Neural crest cell (in vitro differentiated cells): ENCODE measurements at regions not wholly inside any gene's neighbourhood (a gene's known extent, or its start where the extent isn't known, plus 50 kb on each side); places are given as distances from the start of the nearest gene placed in this dataset.

Experiments used
- DNase-seq: peaks from one replicate; pipeline ENCODE4 v3.0.0; 2021; ENCODE audit warnings: low read depth, mixed read lengths, low spot score
- H3K27ac Mint-ChIP-seq: one replicate; pipeline ENCODE4 v1.8.0; 2021; ENCODE audit warnings: mild to moderate bottlenecking, mixed read lengths; ENCODE audit not compliant: unreplicated experiment
- H3K27me3 Mint-ChIP-seq: 2 replicates; pipeline ENCODE4 v1.8.0; 2021; ENCODE audit warnings: low read depth, mild to moderate bottlenecking, mixed read lengths
- H3K36me3 Mint-ChIP-seq: 2 replicates; pipeline ENCODE4 v1.8.0; 2021; ENCODE audit warnings: low read depth, mild to moderate bottlenecking, mixed read lengths
- H3K4me1 Mint-ChIP-seq: 2 replicates; pipeline ENCODE4 v1.8.0; 2021; ENCODE audit warnings: mixed read lengths
- H3K4me3 Mint-ChIP-seq: one replicate; pipeline ENCODE4 v1.8.0; 2021; ENCODE audit warnings: mild to moderate bottlenecking, mixed read lengths
- H3K9me3 Mint-ChIP-seq: 2 replicates; pipeline ENCODE4 v1.8.0; 2021; ENCODE audit warnings: mixed read lengths
- CTCF ChIP-seq: fragments of 200-600 bp; sonication (generic); conservative IDR thresholded peaks from 2 replicates; pipeline ENCODE4 v1.5.0; 2021; ENCODE audit warnings: antibody characterized with exemption, mild to moderate bottlenecking

- DNase-seq = no peak
- peaks cover 35% of the 10 kb centered on the region for H3K4me1 Mint-ChIP-seq
- H3K4me3 Mint-ChIP-seq = no peak overlapping the region
- H3K27ac Mint-ChIP-seq = peak overlapping the region; percentile 52
- H3K27me3 Mint-ChIP-seq = no peaks in the 10 kb centered on the region
- H3K36me3 Mint-ChIP-seq = no peaks in the 10 kb centered on the region
- peaks cover 7% of the 10 kb centered on the region for H3K9me3 Mint-ChIP-seq
- no peak for TF ChIP-seq CTCF
These were observed 90.4 kb upstream of the RBMS1 start for GRCh38 chr2:160583813-160584537.

DNA sequence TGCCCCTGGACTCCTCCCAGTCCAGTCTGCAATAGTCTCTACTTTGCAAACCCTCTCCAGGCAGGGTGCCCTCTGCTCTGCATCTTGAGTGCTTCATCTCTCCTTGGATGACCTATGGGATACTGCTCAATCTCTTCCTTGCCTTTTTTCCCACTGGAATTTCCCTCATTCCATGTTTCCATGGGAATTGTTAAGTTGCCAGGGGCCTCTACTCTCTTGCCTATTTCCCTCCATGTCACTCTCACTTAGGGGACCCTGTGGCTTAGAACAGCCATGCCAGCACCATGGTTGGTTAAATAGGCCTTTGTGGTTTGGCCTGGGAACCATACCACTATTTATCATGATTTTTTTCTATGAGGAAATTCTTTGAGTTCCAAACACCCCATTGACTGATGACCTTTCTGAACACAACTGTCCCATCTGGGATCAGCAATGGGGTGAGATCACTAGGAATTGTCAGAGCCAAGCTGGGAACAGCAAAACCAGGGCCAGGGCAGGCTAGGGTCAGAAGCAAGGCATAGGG lies 91.4 kb upstream of the RBMS1 start:
- H3K27me3 Mint-ChIP-seq = no peaks in the 10 kb centered on the region
- H3K4me1 Mint-ChIP-seq = peaks cover 35% of the 10 kb centered on the region
- peaks cover 3% of the 10 kb centered on the region for H3K36me3 Mint-ChIP-seq
- no peak for DNase-seq
- no peak overlapping the region for H3K4me3 Mint-ChIP-seq
- H3K27ac Mint-ChIP-seq = no peak overlapping the region
- H3K9me3 Mint-ChIP-seq = peaks cover 10% of the 10 kb centered on the region
- no peak for TF ChIP-seq CTCF

DNA sequence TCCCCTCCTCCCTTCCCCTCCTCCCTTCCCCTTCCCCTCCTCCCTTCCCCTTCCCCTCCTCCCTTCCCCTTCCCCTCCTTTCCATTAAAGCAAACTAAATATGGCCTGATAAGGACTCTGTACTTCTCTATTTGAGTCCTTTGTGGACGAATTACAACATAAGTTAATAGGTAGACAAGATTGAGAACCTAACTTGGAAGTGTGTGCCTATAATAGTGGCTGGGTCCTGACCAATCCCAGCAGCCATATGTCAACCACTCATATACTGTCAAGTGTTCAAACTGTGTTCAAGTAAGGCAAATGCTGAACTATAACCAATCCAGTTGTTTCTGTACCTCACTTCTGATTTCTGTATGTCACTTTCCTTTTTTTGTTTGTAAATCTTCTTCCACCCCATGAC lies 97.1 kb upstream of the RBMS1 start:
- H3K36me3 Mint-ChIP-seq = peaks cover 18% of the 10 kb centered on the region
- H3K27me3 Mint-ChIP-seq = no peaks in the 10 kb centered on the region
- DNase-seq = no peak
- H3K9me3 Mint-ChIP-seq = peaks cover 25% of the 10 kb centered on the region
- peaks cover 4% of the 10 kb centered on the region for H3K4me1 Mint-ChIP-seq
- H3K27ac Mint-ChIP-seq = no peak overlapping the region
- no peak overlapping the region for H3K4me3 Mint-ChIP-seq
- TF ChIP-seq CTCF = no peak

GRCh38 chr2:160592401-160592800 lies 98.8 kb upstream of the RBMS1 start:
- peaks cover 20% of the 10 kb centered on the region for H3K9me3 Mint-ChIP-seq
- no peak for DNase-seq
- peaks cover 18% of the 10 kb centered on the region for H3K36me3 Mint-ChIP-seq
- no peaks in the 10 kb centered on the region for H3K4me1 Mint-ChIP-seq
- no peaks in the 10 kb centered on the region for H3K27me3 Mint-ChIP-seq
- TF ChIP-seq CTCF = no peak
- H3K4me3 Mint-ChIP-seq = no peak overlapping the region
- no peak overlapping the region for H3K27ac Mint-ChIP-seq

DNA sequence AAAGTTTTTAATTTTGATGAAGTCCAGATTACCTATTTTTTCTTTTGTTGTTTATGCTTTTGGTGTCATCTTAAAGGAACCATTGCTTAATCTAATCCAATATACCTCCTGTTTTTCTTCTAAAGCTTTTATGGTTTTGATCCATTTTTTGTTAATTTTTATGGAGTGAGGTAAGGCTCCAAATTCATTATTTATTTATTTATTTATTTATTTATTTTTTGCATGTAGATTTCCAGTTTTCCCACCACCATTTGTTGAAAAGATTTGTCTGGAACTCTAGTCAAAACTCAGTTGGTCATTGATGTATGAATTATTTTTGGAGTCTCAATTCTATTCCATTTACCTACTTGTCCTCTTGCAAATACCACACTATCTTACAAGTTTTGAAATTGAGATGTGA lies 99.4 kb upstream of the RBMS1 start:
- no peak for TF ChIP-seq CTCF
- H3K27me3 Mint-ChIP-seq = no peaks in the 10 kb centered on the region
- H3K4me3 Mint-ChIP-seq = no peak overlapping the region
- no peak overlapping the region for H3K27ac Mint-ChIP-seq
- DNase-seq = no peak
- no peaks in the 10 kb centered on the region for H3K4me1 Mint-ChIP-seq
- peaks cover 18% of the 10 kb centered on the region for H3K36me3 Mint-ChIP-seq
- H3K9me3 Mint-ChIP-seq = peaks cover 20% of the 10 kb centered on the region
